GM18511 (cell line): ENCODE measurements at regions not wholly inside any gene's neighbourhood (a gene's known extent, or its start where the extent isn't known, plus 50 kb on each side); places are given as distances from the start of the nearest gene placed in this dataset.

ENCODE experiments used
- ATAC-seq: cut with Tn5 transposase; IDR thresholded peaks from one replicate; pipeline ENCODE4 v1.9.1; 2021; ENCODE audit warnings: mild to moderate bottlenecking, moderate library complexity; ENCODE audit not compliant: unreplicated experiment

DNA sequence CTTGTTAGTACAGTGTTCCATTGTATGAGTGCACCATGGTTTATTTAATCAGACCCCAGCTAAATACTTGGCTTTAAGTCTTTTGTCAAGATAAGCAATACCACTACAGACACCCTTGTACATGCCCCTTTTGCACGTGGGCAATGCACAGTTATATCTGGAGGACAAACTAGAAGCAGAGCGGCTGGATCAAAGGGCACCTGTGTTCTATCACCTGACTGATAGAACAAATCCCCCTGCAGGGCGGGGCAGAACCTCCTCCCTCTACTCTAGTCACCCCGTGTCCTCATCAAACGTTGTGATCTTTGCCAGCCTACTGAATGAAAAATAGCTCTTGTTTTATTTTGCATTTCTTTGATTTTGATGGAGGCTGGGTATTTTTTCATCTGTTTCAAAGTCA lies 314.9 kb downstream of the TLE3 start:
- no peak for ATAC-seq

DNA sequence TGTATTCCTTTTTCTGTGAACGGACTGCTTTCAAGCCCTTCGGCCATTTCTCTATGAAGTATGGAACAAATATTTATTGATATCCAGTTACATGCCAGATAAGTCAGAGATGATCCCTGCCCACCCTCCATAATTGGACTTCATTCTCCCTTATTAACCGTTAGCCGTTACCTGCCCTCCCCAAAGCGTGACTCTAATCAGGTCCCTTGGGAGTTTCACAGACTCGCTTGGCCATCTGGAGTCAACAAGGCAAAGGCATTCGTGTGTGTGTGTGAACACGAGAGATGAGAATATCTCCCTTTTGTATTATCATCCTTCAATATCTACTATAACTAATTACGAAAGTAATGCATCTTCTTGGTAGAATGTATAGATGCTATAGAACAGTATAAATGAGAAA lies 314.5 kb downstream of the TLE3 start:
- ATAC-seq: no peak

DNA sequence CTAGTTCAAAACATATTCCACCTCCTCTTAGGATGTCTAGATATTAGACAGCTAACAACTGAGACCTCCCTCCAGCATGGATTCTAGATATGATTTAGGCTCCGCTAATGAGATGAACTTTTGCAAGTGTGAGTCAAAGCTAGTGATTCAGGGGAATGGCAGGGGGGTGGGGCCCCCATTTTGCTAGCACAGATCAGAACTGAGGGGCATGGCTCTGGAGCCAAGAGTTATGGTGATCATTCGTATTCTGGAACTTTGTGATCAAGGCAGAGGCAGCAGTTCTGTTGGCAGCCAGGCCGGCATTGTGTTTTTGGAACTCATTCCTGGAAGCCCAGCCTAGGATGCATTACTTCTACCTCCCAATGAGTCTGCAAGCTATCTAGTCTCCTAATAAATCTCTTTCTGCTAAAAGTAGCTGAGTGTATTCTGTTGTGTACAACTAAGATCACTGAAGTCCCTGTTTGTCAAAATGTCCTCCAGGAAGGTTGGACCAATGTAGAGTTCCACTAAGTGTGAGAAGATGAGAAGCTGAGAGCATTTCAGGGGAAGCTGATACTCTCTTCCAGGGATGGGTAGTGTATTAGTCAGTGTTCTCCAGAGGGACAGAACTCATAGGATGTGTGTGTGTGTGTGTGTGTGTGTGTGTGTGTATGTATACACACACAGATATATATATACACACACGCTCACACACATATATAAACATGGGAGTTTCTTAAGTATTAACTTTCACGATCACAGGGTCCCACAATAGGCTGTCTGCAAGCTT lies 312.7 kb downstream of the TLE3 start:
- no peak for ATAC-seq

DNA sequence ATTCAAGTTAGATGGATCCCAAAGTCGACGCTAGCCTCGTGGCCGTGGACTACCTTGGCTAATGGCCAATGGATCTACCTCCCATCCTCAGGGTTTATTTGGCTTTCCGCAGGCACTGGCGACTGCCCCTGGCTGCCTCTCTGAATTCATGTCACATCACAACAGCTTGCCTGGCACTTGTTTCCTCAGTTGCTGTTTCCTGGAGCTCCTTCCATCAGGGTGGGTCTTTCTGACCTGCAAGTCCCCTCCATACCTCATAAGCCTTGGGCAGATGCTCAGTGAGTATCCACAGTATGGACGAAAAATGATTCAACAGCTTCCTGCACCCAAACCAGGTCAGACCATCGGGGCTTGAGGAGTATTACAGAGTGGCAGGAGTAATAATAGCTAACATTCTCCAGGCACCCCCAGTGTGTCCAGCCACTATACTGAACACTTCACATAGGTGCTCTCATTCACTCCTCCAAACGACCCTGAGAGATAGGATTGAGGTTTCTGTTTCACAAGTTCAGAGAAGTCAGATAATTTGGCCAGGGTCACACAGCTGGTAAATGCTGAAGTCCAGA lies 311.5 kb downstream of the TLE3 start:
- ATAC-seq: no peak

DNA sequence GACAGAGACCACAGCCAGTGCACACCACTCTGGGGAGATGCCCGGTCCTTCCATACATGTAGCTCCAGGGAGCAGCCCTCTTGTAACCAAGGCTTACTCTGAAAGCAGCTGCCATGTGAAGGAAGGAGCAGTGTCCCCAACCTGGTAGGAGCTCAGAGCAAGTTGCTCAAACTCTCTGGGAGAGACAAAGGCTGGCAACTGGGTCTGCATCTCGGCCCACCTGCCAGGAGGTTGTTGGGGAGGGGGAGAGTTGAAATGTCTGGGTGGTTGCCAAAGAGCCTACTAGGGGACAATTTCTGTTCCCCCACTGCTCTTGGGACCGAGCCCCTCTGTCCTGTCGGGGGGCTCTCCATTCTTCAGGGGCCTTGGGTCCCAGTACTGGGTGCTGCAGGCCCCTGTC lies 309.9 kb downstream of the TLE3 start:
- no peak for ATAC-seq

DNA sequence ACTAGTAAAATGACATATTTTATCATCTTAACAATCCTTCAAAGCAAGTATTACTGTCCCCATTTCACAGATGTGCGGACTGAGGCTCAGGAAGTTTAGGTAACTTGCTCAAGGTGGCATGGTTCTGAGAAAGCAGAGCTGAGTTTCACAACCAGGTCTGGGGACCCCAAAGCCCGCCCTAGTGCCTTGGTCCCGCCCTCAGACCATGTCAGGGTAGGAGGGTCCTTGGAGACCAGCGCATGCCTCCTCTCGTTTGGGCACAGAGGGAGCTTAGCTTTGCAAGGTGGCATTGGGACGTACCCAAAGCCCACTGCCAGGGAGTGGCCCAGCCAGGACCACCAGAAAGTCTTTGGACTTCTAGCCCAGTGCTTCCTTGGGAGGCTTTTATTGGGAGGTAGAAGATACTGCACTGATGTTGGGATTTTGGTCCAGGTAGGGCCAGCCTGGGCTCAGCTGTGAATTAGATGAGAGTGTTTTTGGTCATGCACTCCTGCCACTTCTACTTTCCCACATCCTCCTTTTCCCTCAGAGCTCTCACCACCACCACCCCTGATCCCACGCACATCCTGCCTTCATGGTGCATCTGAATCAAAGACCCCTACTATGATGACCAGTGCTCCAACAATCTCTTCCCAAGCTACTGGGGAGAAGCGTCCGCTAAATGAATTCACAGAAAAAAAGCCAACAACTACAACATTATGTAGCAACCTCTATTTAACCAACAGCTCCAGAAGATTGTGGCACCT lies 307.9 kb downstream of the TLE3 start:
- ATAC-seq: no peak

DNA sequence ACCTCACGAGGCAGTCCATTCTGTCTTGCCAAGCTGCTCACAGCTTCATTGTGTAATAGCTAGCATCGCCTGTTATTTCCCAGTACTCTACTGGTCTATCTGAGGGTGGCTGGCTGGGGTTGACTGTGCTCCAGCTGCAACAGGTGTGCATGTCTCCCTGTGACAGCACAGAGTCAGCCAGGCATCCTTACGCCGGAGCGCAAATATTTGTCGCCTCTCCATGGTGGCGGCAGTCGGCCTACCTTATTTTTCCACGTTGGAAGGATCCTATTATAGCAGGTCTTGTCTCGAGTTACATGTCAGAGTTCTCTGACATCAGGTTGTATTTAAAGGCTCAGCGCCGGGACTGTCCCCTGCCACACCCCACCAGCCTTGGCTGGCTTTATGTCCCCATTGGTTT lies 307.1 kb downstream of the TLE3 start:
- no peak for ATAC-seq

DNA sequence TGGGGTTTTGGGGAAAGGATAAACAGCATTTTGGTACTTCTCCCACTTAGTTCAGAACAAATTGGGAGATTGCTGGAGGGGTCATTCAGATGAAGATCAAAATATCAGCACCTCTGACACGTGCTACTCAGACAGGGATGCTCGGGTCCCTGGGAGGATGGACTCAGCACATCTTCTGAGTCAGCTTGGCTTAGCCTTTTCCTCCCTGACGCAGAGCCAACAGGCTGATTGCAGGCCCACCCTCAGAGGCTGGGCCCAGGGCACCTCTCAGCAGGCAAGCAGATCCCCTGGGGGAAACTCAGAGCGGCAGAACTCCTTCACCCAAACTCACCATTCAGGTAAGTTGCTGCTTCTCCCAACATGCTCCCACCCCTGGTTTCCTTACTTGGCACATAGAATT lies 304.9 kb downstream of the TLE3 start:
- no peak for ATAC-seq

DNA sequence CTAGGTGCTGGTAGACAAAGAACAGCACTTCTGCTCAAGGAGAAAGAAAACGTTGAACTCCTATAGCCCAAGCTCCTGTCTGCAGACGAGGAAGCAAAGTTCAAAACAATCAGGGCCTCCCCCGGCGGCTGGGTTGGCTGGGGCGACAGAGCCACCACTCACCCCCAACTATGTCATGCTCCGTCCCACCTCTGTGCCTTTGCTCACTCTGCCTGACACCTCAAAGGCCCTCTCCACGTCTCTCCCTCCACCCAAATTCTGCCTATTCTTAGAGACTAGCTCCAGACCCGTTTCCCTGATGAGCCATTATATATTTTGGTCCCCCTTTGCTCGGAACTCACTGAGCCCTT lies 304.3 kb downstream of the TLE3 start:
- ATAC-seq: no peak

DNA sequence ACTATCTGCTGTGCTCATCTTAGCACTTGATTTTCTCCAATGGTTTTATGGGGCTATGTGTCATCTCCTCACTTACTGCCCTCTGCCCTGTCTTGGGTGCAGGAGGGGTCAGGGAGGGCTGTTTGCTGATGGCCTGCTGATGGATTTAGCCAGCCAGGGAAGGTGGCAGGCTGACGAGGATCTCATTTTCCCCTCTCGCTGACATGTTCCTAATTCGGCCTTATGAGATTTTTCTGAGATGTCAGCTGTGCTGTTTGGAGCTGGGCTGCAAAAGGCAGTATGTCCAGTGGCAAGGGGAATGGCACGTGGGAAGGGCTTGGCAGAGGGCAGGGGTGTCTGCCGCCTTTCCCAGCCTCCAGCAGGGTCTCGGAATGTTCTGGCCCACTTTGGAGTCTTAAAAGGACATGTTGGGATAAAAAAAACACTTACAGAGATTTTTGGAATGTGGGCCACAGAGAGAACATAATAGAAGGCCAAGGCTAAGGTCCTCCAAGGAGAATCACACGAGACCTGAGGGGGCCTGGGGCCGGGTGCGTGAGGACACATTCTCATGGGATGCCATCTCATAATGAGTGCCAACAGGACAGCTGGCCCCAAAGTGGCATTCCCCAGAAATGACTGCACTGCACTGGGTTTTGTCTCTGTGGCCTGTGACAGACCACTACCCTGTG lies 303.8 kb downstream of the TLE3 start:
- ATAC-seq: no peak

DNA sequence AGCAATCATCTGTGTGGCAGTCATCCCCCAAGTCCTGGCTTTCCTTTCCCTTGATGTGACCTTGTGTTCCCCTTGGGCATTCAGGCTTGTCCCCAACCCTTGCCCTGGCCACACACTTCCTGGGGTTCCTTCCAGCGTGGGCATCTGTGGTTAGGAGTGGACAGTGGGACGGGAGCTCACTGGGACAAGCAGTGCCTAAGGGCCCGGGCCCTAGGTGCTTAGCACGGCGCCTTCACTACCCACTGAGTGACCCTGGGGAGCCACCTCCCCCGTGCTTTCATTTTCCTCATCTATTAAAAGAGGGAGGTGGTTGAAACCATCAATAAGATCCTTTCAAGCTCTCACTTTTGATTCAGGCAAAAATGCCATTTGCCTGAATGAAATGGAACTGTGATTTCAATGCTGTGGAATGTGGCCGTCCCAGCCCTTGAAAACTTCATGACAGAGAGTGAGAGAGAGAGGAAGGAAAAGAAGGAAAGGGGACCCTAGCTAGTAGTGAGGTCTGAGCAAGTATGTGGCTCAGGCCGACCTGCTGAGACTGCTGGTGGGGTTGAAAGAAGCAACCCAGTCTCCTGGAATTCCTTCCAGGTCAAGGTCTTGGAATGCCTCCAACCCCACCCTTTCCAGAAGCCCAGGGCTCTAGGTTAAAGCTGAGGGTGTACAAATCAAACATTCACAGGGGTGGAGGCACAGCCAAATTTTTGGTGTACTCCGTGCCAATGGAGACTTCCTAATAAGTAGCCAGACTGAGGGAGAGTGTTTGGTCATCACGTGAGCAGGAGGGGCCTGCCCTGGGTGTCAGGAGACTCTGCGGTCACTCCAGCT lies 302.9 kb downstream of the TLE3 start:
- no peak for ATAC-seq

DNA sequence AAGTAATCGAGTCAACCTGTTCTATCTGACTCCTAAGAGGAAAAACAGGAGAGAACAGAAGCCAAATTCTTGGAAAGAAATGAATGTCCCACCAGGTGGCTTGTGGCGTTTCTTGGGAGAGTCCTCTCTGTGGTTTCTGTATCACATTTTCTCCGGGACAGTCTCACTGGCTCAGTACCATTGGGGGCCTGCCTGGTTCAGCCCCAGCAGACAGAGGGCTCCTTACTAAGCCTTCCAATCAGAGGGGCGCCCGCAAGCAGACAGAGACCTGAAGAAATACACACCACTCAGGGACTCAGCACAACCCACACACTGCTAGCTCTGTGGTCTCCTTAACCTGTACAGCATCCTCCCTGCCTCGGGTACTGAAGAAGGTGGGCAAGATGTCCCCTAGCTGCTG lies 302.1 kb downstream of the TLE3 start:
- ATAC-seq: no peak

DNA sequence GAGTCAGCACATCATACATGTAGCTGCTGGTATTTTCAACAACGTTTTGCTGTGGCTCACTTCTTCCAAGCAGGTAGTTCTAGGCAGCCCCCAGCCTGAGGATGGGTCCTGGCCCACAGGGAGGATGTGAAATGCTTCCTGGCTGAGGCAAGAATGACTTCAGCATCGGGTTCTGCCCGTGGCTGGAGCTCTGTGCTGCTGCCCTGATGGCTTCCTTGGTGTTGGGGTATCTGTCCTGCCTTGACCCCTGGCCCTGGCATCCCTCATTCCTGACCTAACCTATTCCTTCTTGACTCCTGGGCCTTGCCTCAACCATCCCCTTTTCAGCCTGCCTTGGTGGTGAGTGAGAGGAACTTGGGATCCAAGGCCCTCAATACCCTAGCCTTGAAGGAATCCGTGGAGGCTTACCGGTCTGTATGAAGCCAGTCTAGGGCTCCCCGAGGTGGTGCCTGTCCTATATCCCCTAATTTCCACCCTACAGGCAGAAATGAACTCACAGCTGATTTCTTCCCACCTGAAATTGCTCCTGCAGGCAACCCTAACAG lies 300.6 kb downstream of the TLE3 start:
- ATAC-seq: no peak

DNA sequence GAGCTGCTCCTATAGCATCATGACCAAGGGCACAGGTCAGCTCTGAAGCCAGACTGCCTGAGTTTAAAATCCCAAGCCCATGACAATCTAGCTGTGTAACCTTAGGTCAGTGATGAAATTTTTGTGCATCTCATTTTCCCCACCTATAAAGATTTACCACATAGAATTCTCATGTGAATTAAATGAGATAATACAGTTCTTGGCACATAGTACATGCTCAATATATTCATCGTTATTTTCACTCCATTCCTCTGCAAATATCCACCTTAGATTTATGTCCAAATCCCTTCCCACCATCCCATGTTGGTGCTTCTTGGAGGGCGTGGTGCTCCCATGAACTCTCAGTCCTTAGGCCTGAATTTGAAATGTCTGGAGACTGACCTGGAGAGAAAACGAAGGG lies 300.1 kb downstream of the TLE3 start:
- ATAC-seq: no peak

DNA sequence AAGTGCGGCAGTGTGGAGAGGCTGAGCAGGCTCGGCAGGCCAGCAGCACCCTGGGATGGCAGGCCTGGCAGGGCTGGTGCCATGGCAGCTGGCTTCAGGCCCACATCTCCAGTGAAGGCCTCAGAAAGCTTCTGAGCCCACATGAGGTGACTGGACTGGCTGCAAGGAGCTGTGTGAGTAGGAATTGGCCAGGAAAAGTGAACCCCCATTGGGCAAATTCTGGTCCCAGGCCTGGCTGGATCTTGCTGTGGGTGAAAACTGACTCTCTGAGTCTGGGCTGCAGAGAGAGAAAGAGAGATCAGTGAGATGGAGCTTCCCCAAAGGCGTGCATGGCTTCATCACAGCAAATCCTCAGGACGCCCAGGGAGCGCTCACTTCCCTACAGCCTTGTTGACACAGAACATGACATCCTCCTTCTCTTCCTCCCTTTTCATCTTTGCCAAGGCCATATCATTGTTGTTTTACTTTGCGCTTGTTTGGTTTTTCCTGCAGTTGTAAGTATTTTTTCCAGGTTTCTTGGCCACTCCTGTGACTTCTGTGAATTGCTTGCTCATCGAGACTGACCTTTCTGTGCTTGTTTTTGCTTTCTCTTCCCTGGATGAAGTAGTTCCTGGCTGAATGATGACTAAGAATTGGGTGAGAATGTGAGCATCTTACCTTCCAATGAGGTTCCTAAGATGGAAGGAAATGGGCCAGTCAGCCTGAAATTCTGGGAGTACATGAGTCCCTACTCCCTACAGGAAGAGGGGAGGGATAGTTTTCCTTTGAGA lies 299.1 kb downstream of the TLE3 start:
- no peak for ATAC-seq

DNA sequence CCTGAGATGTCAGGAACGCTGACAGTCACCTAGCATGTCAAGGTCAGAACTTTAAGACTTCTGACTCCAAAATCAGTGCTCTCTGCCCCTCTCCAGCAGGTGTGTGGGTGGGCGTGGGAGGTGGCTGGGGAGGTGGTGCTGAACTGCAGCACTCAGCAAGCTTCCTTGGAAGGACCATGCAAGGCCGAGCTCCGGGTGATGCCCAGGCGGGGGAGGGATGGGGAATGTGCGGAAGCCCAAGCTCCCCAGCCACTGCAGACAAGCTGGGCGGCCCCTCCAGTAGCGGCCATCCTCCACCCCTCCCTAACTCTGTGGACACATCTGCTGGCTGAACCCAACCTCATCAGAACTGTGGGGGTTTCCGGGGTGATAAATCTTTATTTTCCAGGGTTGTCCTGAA lies 296.6 kb downstream of the TLE3 start:
- no peak for ATAC-seq

DNA sequence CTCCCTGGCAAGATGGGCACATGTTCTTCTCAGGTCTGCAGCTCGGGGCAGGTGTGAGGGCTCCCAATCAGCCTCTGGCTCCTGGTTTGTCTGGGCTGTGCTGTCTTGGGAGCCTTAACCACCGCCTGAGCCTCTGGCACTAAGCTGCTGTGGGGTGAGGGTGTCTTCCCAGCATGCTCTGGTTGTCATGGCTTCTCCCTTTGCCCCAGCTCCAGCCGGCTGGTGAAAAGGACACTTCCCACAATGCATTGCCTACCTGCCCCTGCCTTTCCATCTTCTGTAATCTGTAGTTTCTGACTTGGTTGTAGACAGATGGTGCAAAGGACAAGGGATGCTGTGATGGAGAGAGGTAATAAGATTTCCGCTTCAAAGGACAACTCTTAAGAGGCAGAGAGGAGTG lies 295.3 kb downstream of the TLE3 start:
- no peak for ATAC-seq

DNA sequence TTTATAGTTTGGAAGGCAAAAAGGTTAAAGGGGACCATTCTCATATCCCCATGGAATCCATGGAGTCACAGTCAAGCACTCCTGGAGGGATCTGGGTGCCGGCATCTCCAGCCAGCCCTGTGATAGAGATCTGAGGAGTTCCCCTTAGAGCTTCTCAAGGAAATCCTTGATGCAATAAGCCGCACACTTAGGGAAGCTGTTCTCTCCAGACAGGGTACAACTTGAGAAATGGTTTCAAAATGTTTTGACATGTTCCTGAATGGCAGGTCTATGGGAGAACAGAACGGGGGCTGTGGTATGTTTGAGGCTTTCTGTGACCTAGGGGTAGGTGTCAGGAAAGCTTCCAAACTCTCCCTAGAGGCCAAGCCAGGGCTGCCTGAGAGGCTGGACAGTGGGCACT lies 292.9 kb downstream of the TLE3 start:
- ATAC-seq: no peak

DNA sequence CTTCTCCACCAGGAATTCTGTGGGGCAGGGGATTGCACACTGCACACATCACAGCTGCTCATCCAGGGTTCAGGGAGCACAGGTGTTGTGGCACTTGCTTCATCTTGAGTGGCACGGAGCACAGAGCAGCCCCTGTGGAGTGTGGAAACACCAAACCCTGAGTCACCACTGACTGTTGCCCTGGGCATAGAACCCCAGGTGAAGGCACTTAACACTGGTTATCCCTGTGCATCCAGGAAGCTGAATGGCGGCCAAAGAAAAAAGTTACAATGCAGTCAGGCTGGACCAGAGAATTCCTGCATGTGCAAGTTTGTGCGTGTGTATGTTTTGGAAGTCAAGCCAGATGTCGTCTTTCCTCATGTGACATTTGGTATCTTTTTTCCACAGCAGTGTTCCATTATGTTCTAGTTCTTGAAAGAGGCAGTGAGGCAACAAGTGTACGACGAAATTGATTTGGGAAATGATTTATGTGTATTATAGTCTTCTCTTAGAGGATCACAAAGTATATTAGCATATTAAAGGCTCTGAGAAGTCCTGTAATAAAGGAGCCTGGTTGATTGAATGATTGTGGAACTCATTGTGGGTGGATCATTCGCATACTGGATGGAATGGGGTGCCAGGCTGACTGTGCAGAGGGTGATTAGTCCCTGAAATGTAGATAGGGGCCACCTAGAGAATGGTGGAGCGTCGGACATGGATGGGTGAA lies 292.3 kb downstream of the TLE3 start:
- ATAC-seq: no peak
